HG03095 (cell line): ENCODE measurements at regions not wholly inside any gene's neighbourhood (a gene's known extent, or its start where the extent isn't known, plus 50 kb on each side); places are given as distances from the start of the nearest gene placed in this dataset.

Source experiments
- ATAC-seq: cut with Tn5 transposase; IDR thresholded peaks from one replicate; pipeline ENCODE4 v1.9.1; 2021; ENCODE audit warnings: moderate library complexity; ENCODE audit not compliant: unreplicated experiment

GRCh38 chr16:65666132-65666941 is 544.5 kb upstream of the CDH11 start:
- ATAC-seq = no peak

DNA sequence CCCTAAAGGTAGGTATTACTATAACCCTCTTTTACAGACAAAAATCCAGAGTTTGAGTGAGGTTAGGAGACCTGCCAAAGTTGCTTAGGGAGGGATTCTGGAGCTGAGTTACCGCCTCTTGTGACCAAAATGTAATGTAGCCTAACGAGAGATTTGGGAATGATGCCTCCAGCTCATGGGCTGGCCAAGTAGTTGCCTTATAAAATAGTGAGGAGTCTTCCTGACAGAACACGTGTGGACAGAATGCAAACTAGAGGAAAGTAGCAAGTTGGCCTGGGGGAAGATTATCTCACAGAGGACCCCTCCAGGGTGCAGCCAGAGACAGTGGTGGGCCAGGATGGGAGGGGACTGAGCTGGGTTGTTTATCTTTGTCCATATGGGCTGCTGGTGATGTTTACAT is 543.7 kb upstream of the CDH11 start:
- no peak for ATAC-seq

DNA sequence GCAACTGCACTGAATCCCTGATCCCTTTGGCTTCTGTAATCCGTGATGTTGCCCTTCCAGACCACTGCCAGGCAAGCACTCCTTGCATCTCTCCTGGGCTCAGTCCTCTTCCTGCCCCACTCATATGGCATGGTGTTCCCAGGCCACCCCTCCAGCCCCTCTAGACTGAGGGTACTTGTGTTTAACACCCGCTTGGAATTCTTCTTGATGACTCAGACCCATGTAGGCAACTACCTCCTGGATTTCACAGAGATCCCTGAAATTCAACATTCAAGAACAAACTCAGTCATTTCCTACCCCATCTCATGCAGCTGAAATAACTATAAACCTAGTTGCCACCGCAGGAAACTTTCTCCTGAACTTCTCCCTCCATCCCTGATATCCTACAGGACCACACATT is 541.9 kb upstream of the CDH11 start:
- ATAC-seq = no peak

DNA sequence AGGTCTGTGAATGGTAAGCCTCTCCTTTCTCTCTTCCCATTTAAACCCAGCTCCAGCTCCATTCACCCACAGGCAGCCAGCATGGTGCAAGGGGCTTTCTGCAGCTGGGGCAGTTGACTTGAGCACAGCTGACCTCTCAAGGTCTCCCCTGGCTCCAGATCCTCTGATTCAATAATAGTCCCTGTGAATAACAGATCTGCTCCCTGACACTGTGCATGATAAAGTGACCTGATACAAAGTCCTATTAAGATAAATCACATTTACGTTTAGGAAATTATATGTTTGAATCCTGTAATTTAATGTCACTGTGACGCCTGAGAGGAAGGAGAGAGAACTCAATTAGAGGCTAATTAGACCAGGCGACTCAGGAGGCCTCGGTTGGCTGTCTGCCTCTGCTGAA is 540.4 kb upstream of the CDH11 start:
- no peak for ATAC-seq

- ATAC-seq = no peak
Measured at GRCh38 chr16:65661558-65661957, 539.7 kb upstream of the CDH11 start.

GRCh38 chr16:65660390-65660789 is 538.5 kb upstream of the CDH11 start:
- no peak for ATAC-seq

DNA sequence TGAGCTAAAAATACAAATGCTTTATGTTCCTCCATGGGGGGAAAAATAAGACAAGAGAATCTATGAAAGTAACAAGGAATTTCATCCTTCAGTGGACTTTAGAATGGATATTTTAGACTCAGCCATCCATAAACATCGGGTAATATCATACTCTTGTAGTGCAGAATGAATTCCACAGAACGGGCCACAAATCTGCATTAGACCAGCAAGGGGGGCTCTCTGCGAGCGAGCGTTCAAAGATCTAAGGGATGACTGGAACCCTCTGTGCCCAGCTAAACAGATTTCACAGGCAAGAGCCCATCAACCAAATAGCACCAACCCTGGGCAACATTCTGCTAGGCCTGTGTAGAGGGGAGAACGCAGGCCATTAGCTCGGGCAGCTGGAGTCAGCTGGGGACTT is 537.9 kb upstream of the CDH11 start:
- no peak for ATAC-seq

DNA sequence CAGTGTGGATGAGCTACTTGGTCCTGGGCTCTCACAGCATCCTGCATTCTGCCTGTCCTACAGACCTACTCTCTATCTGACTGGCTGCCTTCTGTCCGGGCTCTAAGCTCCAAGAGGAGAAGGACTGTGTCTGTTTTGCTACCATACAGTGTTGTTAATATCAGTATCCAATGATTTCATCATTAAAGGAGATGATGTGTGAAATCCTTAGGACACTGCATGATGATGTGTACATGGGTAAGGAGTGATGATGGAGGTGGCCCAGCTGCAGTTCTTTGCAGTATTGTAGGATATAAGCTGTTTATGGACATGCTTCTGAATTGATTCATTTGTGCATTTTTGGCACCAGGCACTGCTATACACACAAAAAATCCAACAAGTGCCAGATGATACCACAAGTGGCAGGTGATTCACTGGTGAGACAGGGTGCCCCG is 536.9 kb upstream of the CDH11 start:
- no peak for ATAC-seq

DNA sequence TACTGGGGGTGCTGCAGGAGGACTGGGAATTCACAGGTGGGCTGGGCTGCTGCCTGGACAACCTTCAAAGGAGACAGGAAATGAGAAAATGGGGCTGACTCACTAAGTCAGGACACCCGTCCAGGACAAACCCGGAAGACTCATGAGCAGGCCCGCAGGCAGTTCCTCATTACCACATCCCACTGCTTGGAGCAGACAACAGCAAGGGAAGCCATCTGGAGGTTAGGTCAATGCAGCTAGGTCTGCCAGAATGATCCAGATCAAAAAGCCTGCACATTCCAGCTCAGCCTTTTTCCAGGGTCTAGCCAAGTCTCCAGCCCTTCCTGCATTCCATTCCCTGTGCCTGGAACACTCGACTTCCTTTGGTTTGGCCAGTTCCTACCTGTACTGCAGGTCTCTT is 536.5 kb upstream of the CDH11 start:
- ATAC-seq = no peak

GRCh38 chr16:65657556-65657955 is 535.7 kb upstream of the CDH11 start:
- no peak for ATAC-seq

DNA sequence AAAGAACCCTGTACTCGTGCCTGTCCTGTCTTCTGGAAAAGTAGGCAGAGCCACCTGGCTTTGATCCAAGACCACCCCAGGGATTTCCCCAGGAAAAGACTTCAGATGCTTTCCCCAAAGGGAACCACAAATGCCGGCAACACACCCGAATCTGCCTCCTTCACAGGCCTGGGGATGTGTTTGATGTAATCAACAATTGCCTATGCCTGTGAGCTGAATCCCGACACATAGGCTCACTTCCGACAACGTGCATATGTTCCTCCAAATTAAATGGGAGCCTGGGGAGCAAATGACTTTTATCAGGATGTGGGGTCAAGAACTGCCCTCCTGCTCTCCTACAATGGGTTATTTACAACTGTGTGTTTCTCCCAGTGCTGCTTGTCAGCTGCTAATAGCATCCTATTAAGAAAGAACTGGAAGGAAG is 535.2 kb upstream of the CDH11 start:
- ATAC-seq = no peak

DNA sequence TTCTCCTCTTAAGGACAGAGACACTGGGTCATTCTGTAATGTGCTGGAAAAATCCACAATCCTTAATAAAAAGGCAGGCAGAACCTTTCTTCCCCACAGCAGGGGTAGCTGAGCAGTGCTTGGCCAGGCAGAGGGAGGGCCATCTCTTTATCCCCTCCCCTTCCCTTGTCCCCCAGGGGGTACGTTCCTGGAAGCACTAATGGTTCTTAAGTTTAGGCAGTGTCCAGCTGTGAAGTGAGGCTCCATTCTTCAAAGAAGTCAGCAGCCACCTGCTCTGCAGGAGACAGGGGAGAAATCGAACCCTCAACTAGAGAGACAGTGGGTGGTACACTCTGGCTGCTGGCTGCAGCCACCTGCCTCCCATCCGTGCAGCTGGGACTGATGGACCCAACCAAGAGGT is 533.9 kb upstream of the CDH11 start:
- no peak for ATAC-seq

GRCh38 chr16:65648101-65648500 is 526.2 kb upstream of the CDH11 start:
- ATAC-seq = no peak

- no peak for ATAC-seq
Measured at GRCh38 chr16:65644821-65645220, 523.0 kb upstream of the CDH11 start.

- no peak for ATAC-seq
Measured at GRCh38 chr16:65641762-65642289, 520.0 kb upstream of the CDH11 start.

DNA sequence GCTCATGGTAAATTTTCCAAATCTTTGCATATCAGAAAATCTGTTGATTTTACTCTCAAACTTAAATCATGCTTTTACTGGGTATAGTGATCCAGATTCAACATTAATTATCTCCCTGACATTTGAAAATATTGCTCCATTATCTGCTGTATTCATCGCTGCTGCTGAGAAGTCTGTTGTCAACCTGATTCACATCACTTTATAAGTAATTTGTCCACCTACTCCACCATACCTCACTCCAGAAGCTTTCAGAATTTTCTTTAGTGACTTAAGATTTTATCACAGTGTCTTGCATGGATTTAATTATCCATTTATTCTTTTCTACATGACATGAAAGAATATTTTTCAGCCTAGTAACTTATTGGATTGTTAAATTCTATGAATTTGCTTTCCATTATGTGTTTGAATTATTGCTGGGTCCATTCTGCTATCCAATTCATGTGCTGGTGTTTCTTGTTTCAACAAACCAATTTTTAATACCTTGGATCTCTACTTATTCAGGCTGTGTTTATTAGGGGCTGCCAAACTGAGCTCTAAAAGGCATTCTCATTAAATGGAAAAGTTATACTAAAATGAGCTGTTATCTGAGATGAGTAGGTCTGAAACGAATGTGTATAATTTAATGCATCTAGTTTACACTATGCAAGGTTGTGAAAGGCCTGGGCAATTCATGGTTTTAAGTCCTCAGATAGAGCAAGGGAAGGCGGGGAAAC is 519.3 kb upstream of the CDH11 start:
- no peak for ATAC-seq

DNA sequence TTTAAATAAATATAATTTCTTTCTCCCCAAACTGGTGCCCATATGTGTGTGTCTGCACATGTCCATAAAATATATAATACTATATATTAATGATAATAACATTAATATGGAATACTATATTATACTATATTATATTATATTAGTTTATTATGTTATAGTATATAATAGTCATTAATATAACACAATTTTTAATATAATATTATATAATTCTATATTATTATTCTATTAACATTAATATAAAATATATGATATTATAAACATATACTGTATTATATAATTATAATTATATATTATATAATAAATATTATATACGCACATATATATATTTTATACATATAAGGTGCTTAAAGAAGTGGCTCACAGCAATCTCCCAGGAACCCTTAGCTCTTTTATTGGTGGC is 513.0 kb upstream of the CDH11 start:
- no peak for ATAC-seq

DNA sequence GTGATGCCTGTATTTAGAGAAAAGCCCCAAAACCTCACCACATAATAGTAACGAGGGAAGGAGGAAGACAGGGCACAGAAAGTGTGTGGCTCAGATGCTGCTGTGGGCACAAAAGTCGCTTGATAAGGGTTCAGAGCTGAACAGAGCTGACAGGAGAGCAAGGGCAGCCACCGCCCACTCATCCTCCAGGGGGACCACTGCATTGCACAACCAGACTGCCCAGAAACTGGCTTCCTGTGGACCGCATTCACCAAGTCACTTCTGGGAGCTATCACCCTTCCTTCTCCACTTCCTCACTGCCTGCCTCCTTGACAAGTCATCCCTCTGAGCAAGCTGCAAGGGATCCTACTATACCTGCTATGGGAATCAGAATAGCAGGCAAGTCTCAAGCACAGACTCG is 512.4 kb upstream of the CDH11 start:
- no peak for ATAC-seq

GRCh38 chr16:65624666-65625065 is 502.8 kb upstream of the CDH11 start:
- no peak for ATAC-seq

- ATAC-seq = no peak
Measured at GRCh38 chr16:65624229-65624628, 502.4 kb upstream of the CDH11 start.

GRCh38 chr16:65622871-65623270 is 501.0 kb upstream of the CDH11 start:
- no peak for ATAC-seq

DNA sequence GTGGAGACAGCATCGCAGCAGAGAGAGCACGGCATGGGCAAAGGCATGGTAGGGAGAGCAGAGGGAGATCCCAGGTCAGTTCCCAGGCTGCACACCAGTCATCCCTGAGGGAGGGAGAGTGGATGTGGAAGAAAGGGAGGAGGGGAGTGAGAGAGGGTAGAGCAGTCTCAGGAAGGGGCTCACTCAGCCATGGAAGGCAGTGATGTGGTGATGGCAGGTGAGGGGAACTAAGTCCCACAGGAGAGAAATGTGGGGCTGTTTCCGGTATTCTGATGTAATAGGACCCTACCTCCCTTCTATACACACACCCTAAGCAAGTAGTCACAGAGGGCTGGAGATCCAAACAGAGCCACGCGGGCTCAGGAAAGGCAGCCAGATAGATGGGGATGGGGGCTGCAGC is 500.3 kb upstream of the CDH11 start:
- no peak for ATAC-seq
